Breast epithelium (tissue), 4 donors: ENCODE measurements at regions not wholly inside any gene's neighbourhood (a gene's known extent, or its start where the extent isn't known, plus 50 kb on each side); places are given as distances from the start of the nearest gene placed in this dataset.

Source experiments
- DNase-seq, 2 donors: peaks; one replicate each; pipeline ENCODE4 v3.0.0-alpha.2; 2019; ENCODE audit warnings: low spot score in 2 of 2
- H3K27ac ChIP-seq, 2 donors: fragments of 200-600 bp; sonication (generic) in 1 of 2; one replicate each; pipeline ENCODE4 v1.5.1; 2016 to 2019; ENCODE audit warnings: mild to moderate bottlenecking in 1 of 2
- H3K27me3 ChIP-seq, 2 donors: fragments of 200-600 bp; sonication (generic) in 1 of 2; one replicate each; pipeline versions ENCODE4 v1.5.1 to v1.6.0; 2017 to 2019; ENCODE audit warnings: control low read depth in 1 of 2, mild to moderate bottlenecking in 1 of 2
- H3K36me3 ChIP-seq: fragments of 200-600 bp; one replicate; pipeline ENCODE4 v1.5.1; 2019
- H3K4me1 ChIP-seq, 2 donors: fragments of 200-600 bp; sonication (generic); one replicate each; pipeline ENCODE4 v1.5.1; 2016 to 2019; ENCODE audit warnings: control low read depth in 1 of 2
- H3K4me3 ChIP-seq, 3 donors: fragments of 200-600 bp; sonication (generic); 1 replicate in 2 of 3; 2 replicates in 1 of 3; pipeline ENCODE4 v1.5.1; 2016 to 2019; ENCODE audit warnings: mild to moderate bottlenecking in 3 of 3, moderate library complexity in 2 of 3
- H3K9me3 ChIP-seq, 2 donors: fragments of 200-600 bp; sonication (generic) in 1 of 2; one replicate each; pipeline ENCODE4 v1.5.1; 2016 to 2019; ENCODE audit warnings: control low read depth in 1 of 2
- CTCF ChIP-seq, 3 donors: fragments of 450-650 bp; IDR thresholded peaks; one replicate each; pipeline ENCODE4 v1.5.1; 2016 to 2017; ENCODE audit warnings: antibody characterized with exemption in 3 of 3, mild to moderate bottlenecking in 3 of 3, moderate library complexity in 3 of 3
- POLR2A ChIP-seq: fragments of 450-650 bp; IDR thresholded peaks from one replicate; pipeline ENCODE4 v1.6.1; 2016; ENCODE audit warnings: antibody characterized with exemption, mild to moderate bottlenecking, moderate library complexity
- POLR2AphosphoS5 ChIP-seq, 3 donors: sonication (generic); formaldehyde crosslinking; IDR thresholded peaks; one replicate each; pipeline ENCODE4 v1.6.1; 2017; ENCODE audit warnings: antibody characterized with exemption in 3 of 3
- intact Hi-C: fragments of 100-400 bp; cut with DNase I; formaldehyde crosslinking; loops from one replicate; pipeline ENCODE4 v1.15.1; 2023; ENCODE audit warnings: low total_unique reads

GRCh38 chr14:71448431-71449315 lies 483.6 kb upstream of the RGS6 start:
- no peak for TF ChIP-seq POLR2AphosphoS5 (IDR thresholded peaks at IDR 0.05)
- no peak for TF ChIP-seq CTCF (IDR thresholded peaks at IDR 0.05)
- TF ChIP-seq POLR2A: no peak
- Histone ChIP-seq H3K27me3 (no peaks in the 10 kb centered on the region), H3K27ac (peak overlapping the region; percentile 19 to 26), H3K9me3 (no peaks in the 10 kb centered on the region), H3K36me3 (no peaks in the 10 kb centered on the region), H3K4me3 (no peak overlapping the region), H3K4me1 (no peaks in the 10 kb centered on the region)
- no peak for DNase-seq
- intact Hi-C loops: no loop called here

DNA sequence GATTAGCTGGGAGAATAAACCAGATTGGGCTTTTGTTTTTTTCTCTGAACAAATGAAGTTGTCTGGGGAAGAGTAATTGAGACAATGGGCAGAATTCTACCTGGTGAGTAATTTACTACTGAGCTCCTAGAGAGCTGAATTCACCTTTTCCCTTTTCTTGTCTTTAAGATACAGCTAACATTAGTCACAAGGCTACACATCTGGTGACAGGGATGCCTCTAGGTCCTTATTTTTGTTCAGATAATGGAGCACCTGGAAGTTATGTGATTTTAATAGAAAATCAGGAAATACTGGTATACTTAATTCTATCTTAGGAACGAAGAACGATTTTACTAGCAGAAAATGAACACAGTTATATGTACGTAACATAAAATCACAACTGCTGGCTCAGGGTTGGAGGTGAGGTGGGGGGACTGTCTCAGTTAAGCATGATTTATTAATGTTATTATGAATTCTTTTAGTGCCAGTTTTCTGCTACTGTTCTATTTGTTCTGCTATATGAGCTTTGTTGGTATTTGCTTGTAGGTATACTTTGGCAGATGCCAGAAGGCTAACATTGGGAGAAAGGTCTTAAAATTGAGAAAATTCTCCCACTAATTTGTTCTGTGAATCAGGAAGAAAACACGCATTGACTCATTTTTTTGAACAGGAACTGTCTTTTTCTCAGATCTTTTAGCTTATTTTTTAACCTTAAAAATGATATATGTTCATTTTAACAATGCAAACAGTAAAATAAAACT lies 482.7 kb upstream of the RGS6 start:
- TF ChIP-seq POLR2AphosphoS5 (IDR thresholded peaks at IDR 0.05): no peak
- Histone ChIP-seq H3K9me3 (no peaks in the 10 kb centered on the region), H3K27me3 (no peaks in the 10 kb centered on the region), H3K36me3 (no peaks in the 10 kb centered on the region), H3K27ac (peak overlapping the region; percentile 1 to 26), H3K4me3 (no peak overlapping the region), H3K4me1 (no peaks in the 10 kb centered on the region)
- no peak for DNase-seq
- intact Hi-C loops: no loop called here

DNA sequence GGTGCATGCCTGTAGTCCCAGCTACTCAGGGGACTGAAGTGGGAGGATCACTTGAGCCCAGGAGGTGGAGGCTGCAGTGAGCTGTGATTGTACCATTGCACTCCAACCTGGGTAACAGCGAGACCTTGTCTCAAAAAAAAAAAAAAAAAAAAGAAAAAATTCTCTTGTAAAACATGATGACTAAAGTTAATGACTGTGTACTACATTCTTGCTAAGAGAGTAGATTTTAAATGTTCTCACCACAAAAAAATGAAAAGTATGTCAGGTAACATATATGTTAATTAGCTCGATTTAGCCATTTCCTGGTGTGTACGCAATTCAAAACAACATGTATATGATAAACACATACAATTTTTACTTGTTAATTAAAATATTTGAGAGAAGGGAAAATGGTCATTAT lies 480.7 kb upstream of the RGS6 start:
- Histone ChIP-seq H3K4me1 (no peaks in the 10 kb centered on the region), H3K9me3 (no peaks in the 10 kb centered on the region), H3K36me3 (no peaks in the 10 kb centered on the region), H3K4me3 (no peak overlapping the region), H3K27ac (no peak overlapping the region), H3K27me3 (no peaks in the 10 kb centered on the region)
- no peak for DNase-seq
- intact Hi-C loops: no loop called here
- TF ChIP-seq CTCF (IDR thresholded peaks at IDR 0.05) (no peak), POLR2AphosphoS5 (IDR thresholded peaks at IDR 0.05) (no peak), POLR2A (no peak)

DNA sequence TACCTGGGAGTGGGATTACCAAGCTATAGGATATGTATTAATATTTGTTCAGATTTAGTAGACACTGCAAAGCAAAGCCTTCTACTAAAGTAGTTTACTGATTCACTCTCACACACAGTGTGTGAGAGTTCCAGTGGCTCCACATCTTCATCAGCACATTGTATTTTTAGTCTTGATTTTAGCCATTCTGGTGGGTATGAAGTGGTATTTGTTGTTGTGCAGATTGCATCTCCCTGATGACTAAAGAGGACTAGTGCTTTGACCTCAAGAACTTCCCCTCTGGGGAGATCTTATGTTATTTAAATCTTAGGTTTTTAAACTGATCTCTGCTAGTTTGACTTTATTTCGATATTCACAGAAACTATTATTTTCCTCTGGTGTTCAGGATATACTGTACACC lies 479.7 kb upstream of the RGS6 start:
- no peak overlapping the region for H3K4me3 ChIP-seq
- intact Hi-C loops: no loop called here
- H3K36me3 ChIP-seq: no peaks in the 10 kb centered on the region
- H3K27ac ChIP-seq: no peak overlapping the region
- no peak for TF ChIP-seq CTCF (IDR thresholded peaks at IDR 0.05)
- TF ChIP-seq POLR2AphosphoS5 (IDR thresholded peaks at IDR 0.05): no peak
- TF ChIP-seq POLR2A: no peak
- H3K9me3 ChIP-seq: no peaks in the 10 kb centered on the region
- DNase-seq: no peak
- H3K27me3 ChIP-seq: no peaks in the 10 kb centered on the region
- H3K4me1 ChIP-seq: no peaks in the 10 kb centered on the region

DNA sequence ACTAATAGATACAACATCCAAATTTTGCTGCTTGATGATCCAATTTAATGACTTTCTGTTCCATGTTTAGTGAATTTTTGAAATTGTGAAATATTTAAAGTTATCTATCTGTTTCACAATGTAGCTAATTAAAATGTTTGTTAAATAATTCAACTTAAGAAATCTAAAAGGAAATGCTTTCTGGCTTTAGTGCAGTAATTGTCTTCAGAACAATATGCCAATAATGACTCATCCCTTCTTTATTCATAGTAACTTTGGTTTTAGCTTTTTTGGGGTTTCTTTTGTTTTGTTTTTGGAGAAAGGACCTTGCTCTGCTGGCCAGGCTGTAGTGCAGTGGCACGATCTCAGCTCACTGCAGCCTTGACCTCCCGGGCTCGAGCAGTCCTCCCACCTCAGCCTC lies 479.2 kb upstream of the RGS6 start:
- H3K4me3 ChIP-seq: no peak overlapping the region
- H3K4me1 ChIP-seq: no peaks in the 10 kb centered on the region
- no peak overlapping the region for H3K27ac ChIP-seq
- H3K9me3 ChIP-seq: no peaks in the 10 kb centered on the region
- H3K27me3 ChIP-seq: no peaks in the 10 kb centered on the region
- intact Hi-C loops: no loop called here
- TF ChIP-seq CTCF (IDR thresholded peaks at IDR 0.05) (no peak), POLR2AphosphoS5 (IDR thresholded peaks at IDR 0.05) (no peak), POLR2A (no peak)
- DNase-seq: no peak
- H3K36me3 ChIP-seq: no peaks in the 10 kb centered on the region
